ENCODE measurements at regions not wholly inside any gene's neighbourhood (a gene's known extent, or its start where the extent isn't known, plus 50 kb on each side); places are given as distances from the start of the nearest gene placed in this dataset.

DNA sequence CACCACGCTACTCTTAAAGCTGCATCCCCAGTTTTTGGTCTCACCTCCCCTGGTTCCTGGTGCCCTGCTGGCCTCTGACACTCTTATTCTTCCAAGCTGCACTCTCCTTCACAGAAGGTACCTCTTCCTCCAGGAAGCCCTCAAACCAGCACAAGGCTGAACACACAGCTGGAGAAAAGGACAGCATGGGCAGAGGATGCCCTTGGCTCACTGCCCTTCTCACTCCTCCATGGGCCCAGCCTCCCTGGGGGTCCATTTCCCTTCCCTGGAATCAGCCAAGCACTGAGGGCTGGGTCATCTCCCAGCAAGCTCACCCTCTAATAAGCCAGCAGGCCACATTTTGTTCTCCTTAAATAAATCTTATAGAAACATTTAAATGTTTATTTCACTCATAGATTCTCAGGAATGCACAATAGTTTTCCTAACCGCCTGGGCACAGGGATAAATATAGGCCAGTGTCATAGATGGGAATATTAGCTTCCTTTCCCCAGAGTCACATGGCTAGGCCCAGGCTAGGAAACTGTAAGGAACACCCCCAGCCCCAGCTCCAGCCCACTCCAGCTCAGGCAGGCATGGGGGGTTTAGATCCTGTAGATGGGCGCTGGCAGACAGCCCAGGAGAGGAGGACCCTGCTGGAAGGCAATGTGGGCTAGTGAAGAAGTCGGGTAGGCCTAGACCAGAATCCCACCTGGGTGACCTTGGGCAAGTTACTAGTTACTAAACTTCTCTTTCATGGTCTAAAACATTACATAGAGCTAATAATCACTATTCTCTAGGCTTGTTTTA, 51.5 kb downstream of the IRAG1 start:
- intact Hi-C loops (cut with DNase I): no loop called here
- Histone ChIP-seq H3K36me3 (no peaks in the 10 kb centered on the region), H3K27me3 (no peaks in the 10 kb centered on the region), H3K27ac (no peak overlapping the region), H3K9me3 (no peaks in the 10 kb centered on the region), H3K4me3 (no peak overlapping the region), H3K4me1 (no peaks in the 10 kb centered on the region)
- no peak for TF ChIP-seq POLR2A (IDR thresholded peaks at IDR 0.05)
- TF ChIP-seq, protein P1, sequence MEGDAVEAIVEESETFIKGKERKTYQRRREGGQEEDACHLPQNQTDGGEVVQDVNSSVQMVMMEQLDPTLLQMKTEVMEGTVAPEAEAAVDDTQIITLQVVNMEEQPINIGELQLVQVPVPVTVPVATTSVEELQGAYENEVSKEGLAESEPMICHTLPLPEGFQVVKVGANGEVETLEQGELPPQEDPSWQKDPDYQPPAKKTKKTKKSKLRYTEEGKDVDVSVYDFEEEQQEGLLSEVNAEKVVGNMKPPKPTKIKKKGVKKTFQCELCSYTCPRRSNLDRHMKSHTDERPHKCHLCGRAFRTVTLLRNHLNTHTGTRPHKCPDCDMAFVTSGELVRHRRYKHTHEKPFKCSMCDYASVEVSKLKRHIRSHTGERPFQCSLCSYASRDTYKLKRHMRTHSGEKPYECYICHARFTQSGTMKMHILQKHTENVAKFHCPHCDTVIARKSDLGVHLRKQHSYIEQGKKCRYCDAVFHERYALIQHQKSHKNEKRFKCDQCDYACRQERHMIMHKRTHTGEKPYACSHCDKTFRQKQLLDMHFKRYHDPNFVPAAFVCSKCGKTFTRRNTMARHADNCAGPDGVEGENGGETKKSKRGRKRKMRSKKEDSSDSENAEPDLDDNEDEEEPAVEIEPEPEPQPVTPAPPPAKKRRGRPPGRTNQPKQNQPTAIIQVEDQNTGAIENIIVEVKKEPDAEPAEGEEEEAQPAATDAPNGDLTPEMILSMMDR (IDR thresholded peaks at IDR 0.05): no peak
- 54% methylated on average over 4 of the region's 4 CpGs for WGBS (ENCODE audit: insufficient coverage, low coverage, low lambda C conversion rate, missing lambda C conversion rate)
- no peak for DNase-seq
- ATAC-seq: no peak

DNA sequence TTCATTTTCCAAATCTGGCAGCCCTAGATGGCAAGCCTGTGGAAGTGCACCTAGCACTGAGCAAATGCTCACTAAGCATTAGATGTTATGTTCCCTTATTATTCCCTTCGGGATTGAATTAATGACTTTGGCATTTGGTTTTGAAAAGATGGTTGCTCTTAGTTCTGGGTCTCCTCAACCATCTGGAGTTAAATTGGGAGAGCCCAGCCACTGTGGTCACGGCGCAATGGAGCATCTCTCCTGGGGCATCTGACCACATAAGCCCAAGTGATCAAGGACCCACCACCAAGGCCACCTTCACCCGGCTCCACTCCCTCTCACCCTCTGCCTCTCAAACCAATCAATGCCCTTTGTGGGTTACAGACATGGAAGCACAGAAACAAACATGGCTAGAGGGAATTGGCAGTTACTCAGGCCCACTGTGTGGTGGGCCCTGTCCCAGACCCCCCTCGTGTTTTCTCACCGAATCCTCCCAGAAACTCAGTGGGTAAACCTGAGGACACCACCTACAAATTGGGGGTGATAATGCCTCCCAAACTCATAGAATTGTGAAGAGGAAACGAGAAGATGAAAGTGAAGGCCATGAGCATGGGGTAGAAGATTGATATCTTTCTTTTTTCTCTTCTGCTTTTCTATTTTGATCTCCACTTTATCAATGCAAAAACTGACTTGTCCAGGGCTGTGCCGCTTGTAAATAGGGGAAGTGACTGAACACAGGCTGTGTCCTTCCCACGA, 52.2 kb downstream of the IRAG1 start:
- TF ChIP-seq POLR2A (IDR thresholded peaks at IDR 0.05): no peak
- TF ChIP-seq, protein P1 (IDR thresholded peaks at IDR 0.05): no peak
- Histone ChIP-seq H3K27ac (no peak overlapping the region), H3K4me1 (no peaks in the 10 kb centered on the region), H3K9me3 (no peaks in the 10 kb centered on the region), H3K36me3 (no peaks in the 10 kb centered on the region), H3K4me3 (no peak overlapping the region), H3K27me3 (no peaks in the 10 kb centered on the region)
- intact Hi-C loops (cut with DNase I): no loop called here
- WGBS (ENCODE audit: insufficient coverage, low coverage, low lambda C conversion rate, missing lambda C conversion rate): 73% methylated on average over 9 of the region's 9 CpGs
- no peak for DNase-seq
- ATAC-seq: peak; percentile 28 to 61 (median 36)

DNA sequence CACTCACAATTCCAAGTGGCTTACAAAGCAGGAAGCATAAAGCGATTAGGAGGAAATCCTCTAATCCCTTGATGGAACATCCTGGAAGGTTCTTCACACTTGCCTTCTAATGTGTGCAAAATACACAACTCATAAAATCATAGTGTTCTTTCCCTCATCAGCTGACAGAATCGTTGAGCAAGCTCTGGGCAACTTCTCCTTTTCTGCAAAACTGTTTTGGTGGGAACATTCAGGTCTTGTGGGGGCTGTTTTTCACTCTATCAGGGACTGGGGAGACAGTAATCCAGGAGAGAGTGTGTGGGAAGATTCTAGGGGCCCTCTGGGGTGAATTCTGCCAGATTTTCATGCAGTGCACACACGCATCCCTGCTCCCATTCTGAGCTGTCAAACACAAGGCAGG, 53.2 kb downstream of the IRAG1 start:
- ATAC-seq: peak in 3 of 4 donors; percentile 34 to 49 (median 38)
- intact Hi-C loops (cut with DNase I): no loop called here
- Histone ChIP-seq H3K4me3 (no peak overlapping the region), H3K9me3 (no peaks in the 10 kb centered on the region), H3K4me1 (no peaks in the 10 kb centered on the region), H3K27me3 (no peaks in the 10 kb centered on the region), H3K27ac (peak overlapping the region in 1 of 3 donors; percentile 4), H3K36me3 (no peaks in the 10 kb centered on the region)
- DNase-seq: no peak
- WGBS (ENCODE audit: insufficient coverage, low coverage, low lambda C conversion rate, missing lambda C conversion rate): 32% methylated on average over 2 of the region's 3 CpGs
- TF ChIP-seq, protein P1 (IDR thresholded peaks at IDR 0.05): no peak
- TF ChIP-seq POLR2A (IDR thresholded peaks at IDR 0.05): no peak

DNA sequence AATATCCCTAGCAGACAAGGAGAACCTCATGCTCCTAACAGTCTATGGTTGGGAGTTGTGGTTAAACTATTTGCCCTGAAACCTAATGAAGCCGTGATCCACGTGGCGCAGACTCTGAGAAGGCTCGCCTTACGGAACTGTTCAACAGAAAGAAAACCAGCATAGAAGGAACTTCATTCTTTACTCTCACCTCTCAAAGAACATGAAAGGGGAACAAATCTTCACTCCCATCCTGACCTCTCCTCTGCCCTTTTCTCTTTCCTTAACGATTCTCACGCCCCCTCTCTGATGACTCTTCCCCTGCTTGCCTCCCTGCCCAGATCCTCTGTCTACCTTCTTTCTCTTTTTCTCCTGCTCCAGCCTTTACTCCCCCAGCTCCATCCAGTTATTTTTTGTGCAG, 54.2 kb downstream of the IRAG1 start:
- H3K4me1 ChIP-seq: no peaks in the 10 kb centered on the region

More for the DNA sequence above, 54.2 kb downstream of the IRAG1 start:
- intact Hi-C loops (cut with DNase I): no loop called here
- Histone ChIP-seq H3K9me3 (no peaks in the 10 kb centered on the region), H3K4me3 (no peak overlapping the region), H3K27me3 (no peaks in the 10 kb centered on the region), H3K36me3 (no peaks in the 10 kb centered on the region), H3K27ac (no peak overlapping the region)
- ATAC-seq (peak in 3 of 4 donors; percentile 15 to 36 (median 30)), DNase-seq (peak in 1 of 3 donors; percentile 8)
- WGBS (ENCODE audit: insufficient coverage, low coverage, low lambda C conversion rate, missing lambda C conversion rate): 51% methylated on average over 7 of the region's 7 CpGs
- TF ChIP-seq POLR2A (IDR thresholded peaks at IDR 0.05): no peak
- TF ChIP-seq, protein P1 (IDR thresholded peaks at IDR 0.05): no peak

Data from right lobe of liver (tissue), 6 donors.